Fibroblast of skin of right quadriceps (primary cell): ENCODE measurements at regions not wholly inside any gene's neighbourhood (a gene's known extent, or its start where the extent isn't known, plus 50 kb on each side); places are given as distances from the start of the nearest gene placed in this dataset.
"Not testable (repeated sequence)": the region's sequence is repeated elsewhere in the genome, so short reads cannot be mapped to it uniquely, and the experiment has no call there.

Experiments
- DNase-seq: peaks from one replicate; pipeline ENCODE4 v3.0.0-alpha.2; 2013

GRCh38 chr4:17234678-17235077 is 277.2 kb downstream of the QDPR start:
- DNase-seq: no peak

- DNase-seq: peak; percentile 77
Measured at GRCh38 chr4:17232566-17233253, 279.2 kb downstream of the QDPR start.

- DNase-seq: not testable (repeated sequence)
Measured at GRCh38 chr4:17231880-17232475, 279.9 kb downstream of the QDPR start.

- DNase-seq: peak; percentile 15
Measured at GRCh38 chr4:17230727-17231126, 281.2 kb downstream of the QDPR start.

- no peak for DNase-seq
Measured at GRCh38 chr4:17220816-17221215, 291.1 kb downstream of the QDPR start.

- DNase-seq: no peak
Measured at GRCh38 chr4:17218786-17219185, 293.1 kb downstream of the QDPR start.

GRCh38 chr4:17206829-17207801 is 304.8 kb downstream of the QDPR start:
- DNase-seq: no peak

GRCh38 chr4:17204908-17205307 is 306.5 kb upstream of the LDB2 start:
- no peak for DNase-seq

GRCh38 chr4:17203797-17204196 is 305.4 kb upstream of the LDB2 start:
- peak; percentile 28 for DNase-seq

- no peak for DNase-seq
Measured at GRCh38 chr4:17197070-17197469, 298.6 kb upstream of the LDB2 start.

- peak; percentile 77 for DNase-seq
Measured at GRCh38 chr4:17195461-17196275, 297.2 kb upstream of the LDB2 start.

GRCh38 chr4:17194586-17194985 is 296.1 kb upstream of the LDB2 start:
- peak; percentile 39 for DNase-seq

- DNase-seq: no peak
Measured at GRCh38 chr4:17189759-17190158, 291.3 kb upstream of the LDB2 start.

GRCh38 chr4:17189401-17189720 is 290.9 kb upstream of the LDB2 start:
- DNase-seq: peak; percentile 77

- DNase-seq: peak; percentile 44
Measured at GRCh38 chr4:17188547-17189400, 290.3 kb upstream of the LDB2 start.

- DNase-seq: no peak
Measured at GRCh38 chr4:17188125-17188524, 289.7 kb upstream of the LDB2 start.

- no peak for DNase-seq
Measured at GRCh38 chr4:17187003-17187402, 288.6 kb upstream of the LDB2 start.

GRCh38 chr4:17182888-17183287 is 284.4 kb upstream of the LDB2 start:
- no peak for DNase-seq

- DNase-seq: no peak
Measured at GRCh38 chr4:17174751-17175150, 276.3 kb upstream of the LDB2 start.

GRCh38 chr4:17173300-17173699 is 274.9 kb upstream of the LDB2 start:
- no peak for DNase-seq

GRCh38 chr4:17170131-17170530 is 271.7 kb upstream of the LDB2 start:
- DNase-seq: no peak

- DNase-seq: no peak
Measured at GRCh38 chr4:17169699-17170098, 271.3 kb upstream of the LDB2 start.
